ENCODE measurements at regions not wholly inside any gene's neighbourhood (a gene's known extent, or its start where the extent isn't known, plus 50 kb on each side); places are given as distances from the start of the nearest gene placed in this dataset.

GRCh38 chr10:128817636-128818035 is 649.4 kb upstream of the MGMT start:
- no peak for TF ChIP-seq POLR2A (IDR thresholded peaks at IDR 0.05; ENCODE audit: insufficient read depth in 1 of 2, low read depth in 2 of 2, low read length in 2 of 2)
- no peak for TF ChIP-seq ZNF451 (CRISPR knock-in tag; IDR thresholded peaks at IDR 0.05)
- no peak for TF ChIP-seq EED (CRISPR knock-in tag; IDR thresholded peaks at IDR 0.05)
- no peak for TF ChIP-seq ZNF501 (CRISPR knock-in tag; IDR thresholded peaks at IDR 0.05)
- no peak for TF ChIP-seq MYC (CRISPR knock-in tag; IDR thresholded peaks at IDR 0.05; ENCODE audit: borderline replicate concordance)
- TF ChIP-seq NFRKB (IDR thresholded peaks at IDR 0.05) = no peak
- no peak for TF ChIP-seq HCFC1 (IDR thresholded peaks at IDR 0.05; ENCODE audit: low read depth, low read length)
- TF ChIP-seq FLYWCH1 (CRISPR knock-in tag; IDR thresholded peaks at IDR 0.05) = no peak
- no peak for TF ChIP-seq ISL2 (CRISPR knock-in tag; IDR thresholded peaks at IDR 0.05)

Measured in HepG2 (cell line).